ENCODE measurements at regions not wholly inside any gene's neighbourhood (a gene's known extent, or its start where the extent isn't known, plus 50 kb on each side); places are given as distances from the start of the nearest gene placed in this dataset.

DNA sequence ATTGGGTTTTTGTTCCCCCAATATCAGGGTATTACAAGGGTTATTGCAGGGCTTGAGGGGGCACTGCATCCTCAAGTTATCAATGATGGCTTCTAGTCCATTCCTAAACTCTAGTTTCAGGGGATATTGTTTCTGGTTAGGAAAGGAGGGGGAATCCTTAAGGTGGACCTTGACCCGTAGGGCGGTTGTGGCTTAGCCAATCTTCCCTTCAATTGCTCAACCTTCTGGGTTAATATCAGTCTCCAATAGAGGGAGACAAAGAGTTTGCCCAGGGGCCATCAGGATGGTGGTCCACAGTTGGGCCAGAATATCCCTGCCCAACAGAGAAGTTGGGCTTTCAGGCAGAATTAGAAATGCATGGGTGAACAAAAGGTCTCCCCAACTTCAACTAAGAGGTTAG is 214.9 kb downstream of the BCHE start:
- H3K9ac ChIP-seq (ENCODE audit: low read depth, low read length, poor library complexity): no peak overlapping the region
- no peaks in the 10 kb centered on the region for H3K36me3 ChIP-seq (replicated peaks in 1 of 2; ENCODE audit: control insufficient read depth in 2 of 2, insufficient read depth in 2 of 2, low read length in 2 of 2)
- H3K18ac ChIP-seq (ENCODE audit: low read length): no peak overlapping the region
- no peak overlapping the region for H2BK12ac ChIP-seq (ENCODE audit: low read length)
- H3K4me3 ChIP-seq (ENCODE audit: low read length in 2 of 2): no peak overlapping the region
- no peak overlapping the region for H2BK5ac ChIP-seq (ENCODE audit: low read length)
- no CpG with 5 or more reads among the region's 2 CpGs for WGBS, 2 donors (ENCODE audit: extremely low coverage in 2 of 2, insufficient read length in 2 of 2, insufficient replicate concordance in 1 of 2)
- H4K8ac ChIP-seq (ENCODE audit: low read depth, low read length): no peak overlapping the region
- no peak overlapping the region for H2AFZ ChIP-seq (ENCODE audit: low read length)
- H3K27ac ChIP-seq (replicated peaks; ENCODE audit: low read length): no peak overlapping the region
- H3K27me3 ChIP-seq (ENCODE audit: control insufficient read depth in 3 of 3, insufficient read depth in 3 of 3, low read depth in 1 of 3, low read length in 3 of 3): no peaks in the 10 kb centered on the region
- H3K14ac ChIP-seq (ENCODE audit: low read length): no peak overlapping the region
- no peak overlapping the region for H2BK15ac ChIP-seq (ENCODE audit: low read length)
- no peak overlapping the region for H3K4ac ChIP-seq (ENCODE audit: low read length)
- H3K79me1 ChIP-seq (ENCODE audit: low read depth, low read length): peaks cover 2% of the 10 kb centered on the region
- H3K4me2 ChIP-seq (ENCODE audit: insufficient read depth, low read length, poor library complexity, severe bottlenecking): no peak overlapping the region
- no peaks in the 10 kb centered on the region for H3K4me1 ChIP-seq (ENCODE audit: control insufficient read depth in 2 of 2, insufficient read depth in 1 of 2, low read depth in 1 of 2, low read length in 2 of 2)
- no peak for DNase-seq (ENCODE audit: low spot score)
- no peak overlapping the region for H4K91ac ChIP-seq (ENCODE audit: low read depth, low read length, poor library complexity)
- H2BK120ac ChIP-seq (ENCODE audit: low read depth, low read length): no peak overlapping the region
- no peak overlapping the region for H3K23ac ChIP-seq (ENCODE audit: low read depth, low read length, poor library complexity)
- no peak overlapping the region for H2AK5ac ChIP-seq (ENCODE audit: low read depth, low read length)
- peaks cover 0 to 3% of the 10 kb centered on the region in 2 donors for H3K9me3 ChIP-seq (replicated peaks in 1 of 2; ENCODE audit: control insufficient read depth in 2 of 2, insufficient read depth in 1 of 2, low read depth in 1 of 2, low read length in 2 of 2)

DNA sequence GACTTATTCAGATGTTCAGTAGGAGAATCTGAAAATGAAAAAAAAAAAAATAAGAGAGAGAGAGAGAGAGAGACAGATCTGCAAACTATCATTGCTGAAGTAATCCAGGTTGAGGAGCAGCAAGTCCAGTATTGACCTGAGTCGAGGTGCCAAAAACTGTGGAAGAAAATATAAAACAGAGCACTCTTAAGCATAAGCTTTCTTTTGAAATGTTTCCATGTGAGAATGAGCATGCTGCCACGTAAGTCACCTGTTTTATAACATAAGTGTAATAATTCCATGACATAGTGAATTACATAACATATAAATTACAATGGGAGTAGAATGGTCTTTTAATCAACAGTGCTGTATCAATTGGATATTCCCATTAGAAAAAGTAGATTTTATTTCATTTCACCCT is 218.2 kb downstream of the BCHE start:
- H2AK5ac ChIP-seq (ENCODE audit: low read depth, low read length): no peak overlapping the region
- no peak overlapping the region for H4K91ac ChIP-seq (ENCODE audit: low read depth, low read length, poor library complexity)
- H3K27me3 ChIP-seq (ENCODE audit: control insufficient read depth in 3 of 3, insufficient read depth in 3 of 3, low read depth in 1 of 3, low read length in 3 of 3): no peaks in the 10 kb centered on the region
- no peak overlapping the region for H2BK15ac ChIP-seq (ENCODE audit: low read length)
- no peaks in the 10 kb centered on the region for H3K36me3 ChIP-seq (replicated peaks in 1 of 2; ENCODE audit: control insufficient read depth in 2 of 2, insufficient read depth in 2 of 2, low read length in 2 of 2)
- no peak overlapping the region for H3K14ac ChIP-seq (ENCODE audit: low read length)
- H3K23ac ChIP-seq (ENCODE audit: low read depth, low read length, poor library complexity): no peak overlapping the region
- no peak overlapping the region for H2BK120ac ChIP-seq (ENCODE audit: low read depth, low read length)
- H3K27ac ChIP-seq (replicated peaks; ENCODE audit: low read length): no peak overlapping the region
- no peak overlapping the region for H2BK5ac ChIP-seq (ENCODE audit: low read length)
- no CpG with 5 or more reads among the region's 2 CpGs for WGBS, 2 donors (ENCODE audit: extremely low coverage in 2 of 2, insufficient read length in 2 of 2, insufficient replicate concordance in 1 of 2)
- H3K4ac ChIP-seq (ENCODE audit: low read length): no peak overlapping the region
- no peak overlapping the region for H2AFZ ChIP-seq (ENCODE audit: low read length)
- DNase-seq (ENCODE audit: low spot score): no peak
- H4K8ac ChIP-seq (ENCODE audit: low read depth, low read length): no peak overlapping the region
- H3K18ac ChIP-seq (ENCODE audit: low read length): no peak overlapping the region
- no peak overlapping the region for H3K4me2 ChIP-seq (ENCODE audit: insufficient read depth, low read length, poor library complexity, severe bottlenecking)
- H3K4me1 ChIP-seq (ENCODE audit: control insufficient read depth in 2 of 2, insufficient read depth in 1 of 2, low read depth in 1 of 2, low read length in 2 of 2): no peaks in the 10 kb centered on the region
- no peaks in the 10 kb centered on the region for H3K9me3 ChIP-seq (replicated peaks in 1 of 2; ENCODE audit: control insufficient read depth in 2 of 2, insufficient read depth in 1 of 2, low read depth in 1 of 2, low read length in 2 of 2)
- no peak overlapping the region for H3K9ac ChIP-seq (ENCODE audit: low read depth, low read length, poor library complexity)
- no peak overlapping the region for H3K4me3 ChIP-seq (ENCODE audit: low read length in 2 of 2)
- no peak overlapping the region for H2BK12ac ChIP-seq (ENCODE audit: low read length)
- H3K79me1 ChIP-seq (ENCODE audit: low read depth, low read length): no peaks in the 10 kb centered on the region

DNA sequence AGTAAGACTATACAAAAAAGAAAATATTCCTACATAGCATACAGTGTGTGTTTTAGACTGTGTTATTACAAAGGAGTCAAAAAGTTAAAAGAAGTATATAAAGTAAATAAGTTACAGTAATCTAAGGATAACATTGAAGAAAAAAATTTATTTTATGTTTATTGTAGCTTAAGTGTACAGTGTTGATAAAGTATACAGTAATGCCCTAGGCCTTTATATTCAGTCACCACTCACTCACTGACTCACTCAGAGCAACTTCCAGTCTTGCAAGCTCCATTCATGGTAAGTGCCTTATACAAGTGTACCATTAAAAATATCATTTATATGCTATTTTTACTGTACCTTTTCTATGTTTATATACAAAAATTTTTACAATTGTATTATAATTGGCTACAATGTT is 220.1 kb downstream of the BCHE start:
- H3K36me3 ChIP-seq (replicated peaks in 1 of 2; ENCODE audit: control insufficient read depth in 2 of 2, insufficient read depth in 2 of 2, low read length in 2 of 2): no peaks in the 10 kb centered on the region
- H4K8ac ChIP-seq (ENCODE audit: low read depth, low read length): no peak overlapping the region
- no peaks in the 10 kb centered on the region for H3K79me1 ChIP-seq (ENCODE audit: low read depth, low read length)
- H2BK15ac ChIP-seq (ENCODE audit: low read length): no peak overlapping the region
- H3K9me3 ChIP-seq (replicated peaks in 1 of 2; ENCODE audit: control insufficient read depth in 2 of 2, insufficient read depth in 1 of 2, low read depth in 1 of 2, low read length in 2 of 2): no peaks in the 10 kb centered on the region
- H3K4ac ChIP-seq (ENCODE audit: low read length): no peak overlapping the region
- no peaks in the 10 kb centered on the region for H3K4me1 ChIP-seq (ENCODE audit: control insufficient read depth in 2 of 2, insufficient read depth in 1 of 2, low read depth in 1 of 2, low read length in 2 of 2)
- H3K23ac ChIP-seq (ENCODE audit: low read depth, low read length, poor library complexity): no peak overlapping the region
- no peak overlapping the region for H2AK5ac ChIP-seq (ENCODE audit: low read depth, low read length)
- no peaks in the 10 kb centered on the region for H3K27me3 ChIP-seq (ENCODE audit: control insufficient read depth in 3 of 3, insufficient read depth in 3 of 3, low read depth in 1 of 3, low read length in 3 of 3)
- no peak overlapping the region for H2BK5ac ChIP-seq (ENCODE audit: low read length)
- no peak overlapping the region for H3K9ac ChIP-seq (ENCODE audit: low read depth, low read length, poor library complexity)
- H3K14ac ChIP-seq (ENCODE audit: low read length): no peak overlapping the region
- H2BK12ac ChIP-seq (ENCODE audit: low read length): no peak overlapping the region
- H2BK120ac ChIP-seq (ENCODE audit: low read depth, low read length): no peak overlapping the region
- H2AFZ ChIP-seq (ENCODE audit: low read length): no peak overlapping the region
- H3K4me3 ChIP-seq (ENCODE audit: low read length in 2 of 2): no peak overlapping the region
- no peak overlapping the region for H3K27ac ChIP-seq (replicated peaks; ENCODE audit: low read length)
- DNase-seq (ENCODE audit: low spot score): no peak
- no peak overlapping the region for H3K4me2 ChIP-seq (ENCODE audit: insufficient read depth, low read length, poor library complexity, severe bottlenecking)
- H4K91ac ChIP-seq (ENCODE audit: low read depth, low read length, poor library complexity): no peak overlapping the region
- no peak overlapping the region for H3K18ac ChIP-seq (ENCODE audit: low read length)

DNA sequence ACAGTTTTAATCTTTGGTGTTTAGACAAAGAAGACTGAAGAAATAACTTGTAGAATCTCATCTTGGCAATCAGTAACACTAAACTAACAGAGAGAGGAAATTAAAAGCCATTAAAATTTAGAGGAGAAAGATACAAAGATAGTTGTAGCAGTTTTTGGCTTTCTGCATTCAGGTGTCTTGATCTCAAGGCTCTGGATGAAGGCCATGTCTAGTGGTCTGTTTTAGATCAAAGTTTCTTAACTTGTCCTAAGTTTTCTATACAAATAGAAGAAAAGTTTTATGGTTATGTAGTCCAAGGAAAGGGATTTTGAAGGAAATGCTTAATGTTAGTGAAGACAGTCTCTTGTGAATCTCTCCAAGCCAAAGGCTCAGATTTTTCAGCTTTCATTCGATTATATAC is 222.9 kb downstream of the BCHE start:
- Histone ChIP-seq H3K79me1 (ENCODE audit: low read depth, low read length) (no peaks in the 10 kb centered on the region), H2BK15ac (ENCODE audit: low read length) (no peak overlapping the region), H3K9me3 (replicated peaks in 1 of 2; ENCODE audit: control insufficient read depth in 2 of 2, insufficient read depth in 1 of 2, low read depth in 1 of 2, low read length in 2 of 2) (no peaks in the 10 kb centered on the region), H3K9ac (ENCODE audit: low read depth, low read length, poor library complexity) (no peak overlapping the region), H4K8ac (ENCODE audit: low read depth, low read length) (no peak overlapping the region), H3K14ac (ENCODE audit: low read length) (no peak overlapping the region), H3K27ac (replicated peaks; ENCODE audit: low read length) (no peak overlapping the region), H3K4me1 (ENCODE audit: control insufficient read depth in 2 of 2, insufficient read depth in 1 of 2, low read depth in 1 of 2, low read length in 2 of 2) (no peaks in the 10 kb centered on the region), H3K4me2 (ENCODE audit: insufficient read depth, low read length, poor library complexity, severe bottlenecking) (no peak overlapping the region), H3K18ac (ENCODE audit: low read length) (no peak overlapping the region), H3K27me3 (ENCODE audit: control insufficient read depth in 3 of 3, insufficient read depth in 3 of 3, low read depth in 1 of 3, low read length in 3 of 3) (no peaks in the 10 kb centered on the region), H3K4ac (ENCODE audit: low read length) (no peak overlapping the region), H3K36me3 (replicated peaks in 1 of 2; ENCODE audit: control insufficient read depth in 2 of 2, insufficient read depth in 2 of 2, low read length in 2 of 2) (no peaks in the 10 kb centered on the region), H2AK5ac (ENCODE audit: low read depth, low read length) (no peak overlapping the region), H2AFZ (ENCODE audit: low read length) (no peak overlapping the region), H2BK12ac (ENCODE audit: low read length) (no peak overlapping the region), H4K91ac (ENCODE audit: low read depth, low read length, poor library complexity) (no peak overlapping the region), H2BK5ac (ENCODE audit: low read length) (no peak overlapping the region), H2BK120ac (ENCODE audit: low read depth, low read length) (no peak overlapping the region), H3K23ac (ENCODE audit: low read depth, low read length, poor library complexity) (no peak overlapping the region), H3K4me3 (ENCODE audit: low read length in 2 of 2) (no peak overlapping the region)
- no peak for DNase-seq (ENCODE audit: low spot score)
- WGBS, 2 donors (ENCODE audit: extremely low coverage in 2 of 2, insufficient read length in 2 of 2, insufficient replicate concordance in 1 of 2): no CpG with 5 or more reads among the region's 1 CpG
